NCI-H345 treated with DMSO at 0.1 percent for 48 hours (cell line): ENCODE measurements at regions not wholly inside any gene's neighbourhood (a gene's known extent, or its start where the extent isn't known, plus 50 kb on each side); places are given as distances from the start of the nearest gene placed in this dataset.
"Not testable (repeated sequence)": the region's sequence is repeated elsewhere in the genome, so short reads cannot be mapped to it uniquely, and the experiment has no call there.

Experiments used
- DNase-seq: peaks from one replicate; lab custom pipeline; 2025; ENCODE audit not compliant: unreplicated experiment; lab: John Stamatoyannopoulos, UW

DNA sequence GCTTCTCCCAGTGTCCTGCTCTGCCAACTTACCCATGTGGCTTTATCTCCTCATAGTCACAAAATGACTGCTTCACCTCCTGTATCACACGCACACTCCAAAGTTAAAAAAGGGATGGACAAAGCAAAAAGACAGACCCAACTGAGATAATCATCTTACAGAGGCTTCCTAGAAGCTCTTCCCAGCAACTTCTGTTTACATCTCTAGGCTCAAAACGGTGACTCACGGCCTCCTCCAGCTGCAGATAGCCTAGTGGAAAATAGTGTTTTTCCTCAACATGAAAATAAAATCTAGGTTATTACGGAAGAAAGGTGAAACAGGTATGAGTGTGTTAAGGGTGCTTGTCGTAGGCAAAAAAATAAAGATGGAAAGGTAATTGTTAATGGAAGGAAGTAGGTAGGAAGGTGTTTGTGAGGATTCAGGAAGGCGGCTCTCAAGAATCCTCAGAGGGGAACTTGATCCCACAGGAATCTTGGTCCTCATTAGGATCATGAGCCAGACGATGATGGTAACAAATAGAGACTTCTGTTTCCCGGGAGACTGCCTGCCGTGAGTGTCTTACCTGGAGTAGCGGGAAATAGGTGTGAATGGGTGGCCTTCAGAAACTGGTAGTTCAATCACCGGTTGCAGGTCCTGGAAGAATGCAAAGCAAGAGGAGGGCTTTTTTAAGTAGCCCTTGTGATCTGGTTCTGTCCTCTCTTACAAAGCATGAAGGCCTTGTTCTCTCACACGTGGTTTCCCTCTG is 487.5 kb upstream of the TMEM132C start:
- DNase-seq, result no peak

DNA sequence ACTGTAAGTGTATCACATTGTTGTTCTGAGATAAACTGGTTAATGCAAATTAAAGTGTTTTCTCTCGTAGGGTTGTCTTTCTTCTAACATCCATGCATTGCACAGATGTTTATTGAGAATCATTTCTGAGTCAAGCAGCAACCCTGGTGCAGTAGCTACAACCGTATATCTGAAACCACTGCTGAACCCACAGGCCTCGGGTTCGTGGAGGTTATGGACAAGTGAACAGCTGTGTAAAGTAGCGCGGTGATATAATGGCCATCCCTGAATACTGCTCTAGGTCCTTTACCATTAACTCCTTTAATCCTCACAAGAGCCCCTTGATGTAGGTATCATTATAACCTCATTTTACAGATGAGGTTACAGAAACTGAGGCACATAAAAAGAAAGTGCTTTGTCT is 486.1 kb upstream of the TMEM132C start:
- no peak for DNase-seq

DNA sequence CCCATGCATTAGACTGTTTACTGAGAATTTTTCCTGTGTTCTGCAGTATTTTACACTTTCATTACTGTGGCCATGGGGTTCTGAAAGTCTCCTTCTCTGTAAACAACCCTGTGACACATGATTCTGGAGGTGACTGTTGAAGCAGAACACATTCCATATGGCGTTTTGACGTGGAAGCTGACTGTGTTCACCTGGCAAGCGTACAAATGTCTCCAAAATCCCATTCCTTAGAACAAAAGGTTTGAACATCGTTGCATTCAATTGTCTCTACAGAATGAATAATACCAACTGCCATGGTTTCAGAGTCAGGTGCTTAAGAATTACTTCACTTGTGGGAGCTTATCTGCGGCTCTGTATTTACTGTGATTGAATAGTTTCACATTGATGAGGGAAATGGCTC is 485.6 kb upstream of the TMEM132C start:
- no peak for DNase-seq

DNA sequence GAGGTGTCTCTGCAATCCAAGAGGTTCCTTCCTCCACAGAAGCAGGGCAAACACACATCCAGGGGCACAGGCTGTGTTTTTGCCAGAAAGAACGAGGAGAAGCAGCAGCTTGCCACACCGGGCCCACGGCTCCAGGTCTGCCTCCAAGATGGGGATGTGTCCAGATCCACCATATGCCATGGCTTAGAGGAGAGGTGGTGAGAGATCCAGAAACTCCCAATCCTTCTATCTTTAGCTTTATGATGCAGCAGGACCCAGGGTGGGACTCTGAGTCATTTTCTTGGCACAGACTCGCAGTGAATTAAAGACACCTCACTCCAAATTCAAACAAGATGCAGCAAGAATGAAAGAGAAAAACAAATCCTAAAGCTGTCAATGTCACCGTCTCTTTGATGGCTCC is 481.4 kb upstream of the TMEM132C start:
- no peak for DNase-seq

DNA sequence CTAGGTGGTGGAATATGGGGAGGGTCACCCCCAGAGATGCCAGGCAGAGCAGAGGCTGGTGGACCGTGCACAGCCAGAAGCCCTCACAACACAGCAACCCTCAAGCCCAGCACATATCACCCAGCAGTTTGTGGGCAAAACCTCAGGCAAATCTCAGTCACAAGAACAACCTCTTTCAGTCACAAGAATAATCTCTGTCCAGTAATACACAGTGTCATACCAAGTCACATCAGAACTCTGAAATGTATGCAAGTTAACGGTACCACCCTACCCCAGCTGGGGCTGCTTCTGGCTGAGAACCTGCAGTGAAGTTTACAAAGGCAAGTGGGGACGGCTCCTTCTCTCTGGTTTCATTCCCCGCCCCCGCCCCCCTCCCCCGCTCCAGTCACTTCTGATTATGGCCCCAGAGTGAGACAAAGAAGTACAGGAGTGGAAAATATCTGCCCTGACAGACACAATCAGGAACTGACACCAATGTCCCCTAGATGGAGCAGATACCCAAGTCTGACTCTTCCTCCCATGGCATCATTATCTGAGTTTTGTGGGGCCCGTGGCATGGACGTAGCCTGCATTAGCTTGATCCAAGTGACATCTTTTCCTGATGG is 480.9 kb upstream of the TMEM132C start:
- DNase-seq, result no peak

DNA sequence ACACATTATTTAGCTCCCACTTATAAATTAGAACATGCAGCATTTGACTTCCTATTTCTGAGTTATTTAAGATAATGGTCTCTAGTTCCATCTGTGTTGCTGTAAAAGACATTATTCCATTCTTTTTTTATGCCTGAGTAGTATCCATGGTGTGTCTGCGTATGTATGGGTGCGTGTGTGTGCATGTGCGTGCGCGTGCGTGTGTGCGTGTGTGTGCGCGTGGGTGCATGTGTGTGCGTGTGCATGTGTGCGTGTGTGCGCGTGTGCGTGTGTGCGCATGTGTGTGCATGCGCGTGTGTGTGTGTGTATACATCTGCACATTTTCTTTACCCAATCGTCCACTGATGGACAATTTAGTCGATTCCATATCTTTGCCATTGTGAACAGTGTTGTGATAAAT is 479.4 kb upstream of the TMEM132C start:
- DNase-seq, result no peak

DNA sequence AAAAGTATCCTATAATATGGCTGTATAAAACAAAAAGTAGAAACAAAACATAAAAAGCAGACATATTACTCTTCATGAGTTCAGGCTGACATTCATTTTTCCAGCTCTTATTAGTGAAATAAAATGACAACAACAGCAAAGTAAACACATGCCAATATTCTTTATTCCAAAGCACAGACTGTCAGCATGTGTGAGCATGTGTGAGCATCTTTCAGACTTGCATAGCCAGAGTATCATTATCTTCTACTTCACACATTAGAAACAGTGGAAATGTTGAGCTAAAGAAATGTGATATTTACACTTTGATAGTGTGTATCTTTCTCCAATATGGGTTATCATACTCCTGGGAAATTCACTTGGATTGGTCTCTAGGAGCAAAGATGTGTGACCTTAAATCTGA is 476.6 kb upstream of the TMEM132C start:
- DNase-seq, result no peak

- DNase-seq, result no peak
These were observed 475.8 kb upstream of the TMEM132C start for GRCh38 chr12:127791217-127791616.

- DNase-seq, result no peak
These were observed 469.1 kb upstream of the TMEM132C start for GRCh38 chr12:127797918-127798317.

DNA sequence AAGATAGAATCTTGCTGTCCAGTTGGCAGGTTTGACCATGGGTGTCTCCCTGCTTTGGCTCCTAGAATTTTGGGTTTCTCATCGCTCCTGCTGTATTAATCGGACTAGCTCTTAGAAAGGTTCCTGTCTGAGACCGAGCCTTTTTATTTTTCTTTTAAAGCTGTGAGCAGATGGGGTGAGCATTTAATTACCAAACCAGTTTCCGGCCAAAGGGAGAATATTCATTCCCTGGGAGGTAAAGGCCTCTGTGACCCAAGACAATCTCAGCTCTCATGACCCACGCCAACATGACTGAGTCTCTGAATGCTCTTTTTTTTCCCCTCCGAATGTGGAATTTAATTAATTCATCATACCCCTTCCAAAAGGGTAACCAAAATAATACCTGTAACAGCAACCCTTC is 464.7 kb upstream of the TMEM132C start:
- no peak for DNase-seq

GRCh38 chr12:127803545-127803944 is 463.4 kb upstream of the TMEM132C start:
- DNase-seq, result no peak

DNA sequence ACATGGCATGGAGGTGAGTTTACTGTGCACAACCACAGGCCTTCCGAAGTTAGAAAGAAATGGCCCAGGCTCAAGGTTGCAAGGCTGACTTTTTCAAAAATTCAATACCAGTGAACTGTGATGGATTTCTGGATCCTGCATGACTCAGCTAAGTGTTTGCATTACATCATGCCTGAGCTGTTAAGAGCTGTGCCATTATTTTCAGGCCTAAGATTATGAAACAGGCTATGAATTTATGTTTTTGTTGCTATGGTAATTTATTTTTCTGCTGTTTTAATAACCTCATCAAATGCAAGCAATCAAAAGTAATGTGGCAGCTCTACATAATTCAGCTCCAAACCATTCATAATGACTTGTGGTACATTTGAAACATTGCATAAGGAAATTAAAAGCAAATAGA is 457.7 kb upstream of the TMEM132C start:
- no peak for DNase-seq

GRCh38 chr12:127810041-127810440 is 456.9 kb upstream of the TMEM132C start:
- DNase-seq, result no peak

DNA sequence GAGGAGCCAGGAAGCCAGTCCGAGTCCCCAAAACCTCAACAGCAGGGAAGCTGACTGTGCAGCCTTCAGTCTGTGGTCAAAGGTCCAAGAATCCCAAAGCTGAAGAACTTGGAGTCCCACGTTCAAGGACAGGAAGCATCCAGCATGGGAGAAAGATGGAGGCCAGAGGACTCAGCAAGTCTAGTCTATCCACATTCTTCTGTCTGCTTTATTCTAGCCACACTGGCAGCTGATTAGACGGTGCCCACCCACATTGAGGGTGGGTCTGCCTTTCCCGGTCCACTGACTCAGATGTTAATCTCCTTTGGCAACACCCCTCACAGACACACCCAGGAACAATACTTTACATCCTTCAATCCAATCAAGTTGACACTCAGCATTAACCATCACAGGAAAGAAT is 456.5 kb upstream of the TMEM132C start:
- not testable (repeated sequence) for DNase-seq

DNA sequence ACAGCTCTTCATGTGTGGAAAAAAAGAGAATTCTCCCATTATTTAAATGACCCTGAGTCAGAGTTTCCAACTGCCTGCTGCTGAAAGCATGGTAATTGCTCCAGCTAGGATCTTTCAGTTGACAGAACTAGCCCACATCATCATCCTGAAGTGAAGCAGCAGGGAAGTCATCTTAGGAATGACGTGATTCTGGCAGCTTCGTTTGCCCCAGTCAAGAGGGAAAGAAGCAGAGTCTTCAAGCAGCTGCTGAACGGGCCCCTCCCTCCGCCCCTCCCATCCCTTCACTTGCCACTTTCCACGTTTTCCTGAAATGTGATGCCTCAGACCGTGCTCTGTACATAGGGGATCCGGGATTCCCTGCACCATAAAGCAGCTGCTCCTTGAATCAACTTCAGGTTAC is 455.0 kb upstream of the TMEM132C start:
- DNase-seq, result no peak

DNA sequence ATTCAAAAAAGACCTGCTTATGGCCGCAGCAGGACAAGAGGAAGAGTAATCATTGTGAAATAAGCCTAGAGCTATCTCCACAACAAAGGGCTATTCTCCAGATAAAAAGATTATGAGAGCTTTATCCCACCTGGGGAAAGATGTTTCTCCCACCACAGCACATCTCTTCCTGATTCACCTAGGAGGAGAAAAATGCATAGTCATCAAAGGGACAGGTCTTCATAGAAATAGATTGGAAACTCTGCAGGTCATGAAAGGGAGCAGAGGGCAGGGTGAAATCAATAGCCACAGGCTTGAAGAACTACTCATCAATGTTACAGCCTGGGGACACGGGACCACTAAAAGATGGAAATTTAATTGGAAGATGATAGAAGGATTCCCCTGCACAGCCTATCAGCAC is 453.8 kb upstream of the TMEM132C start:
- DNase-seq, result no peak

DNA sequence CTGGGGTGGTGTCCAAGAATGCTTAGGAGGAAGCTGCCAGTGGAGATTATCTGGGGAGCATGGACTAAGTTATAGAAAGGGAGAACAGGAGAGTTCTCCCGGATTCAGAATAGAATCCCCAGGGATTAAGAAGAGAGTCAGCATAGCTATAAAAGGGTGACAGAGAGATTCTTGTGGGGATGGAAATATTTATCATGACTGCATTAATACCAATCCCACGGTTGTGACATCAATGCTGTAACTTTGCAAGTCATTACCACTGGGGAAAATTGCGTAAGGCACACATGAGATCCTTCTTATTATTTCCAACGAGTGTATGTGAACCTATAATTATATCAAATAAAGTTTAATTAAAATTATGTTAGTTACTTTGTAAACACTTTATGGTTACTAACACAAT is 447.9 kb upstream of the TMEM132C start:
- DNase-seq, result no peak

DNA sequence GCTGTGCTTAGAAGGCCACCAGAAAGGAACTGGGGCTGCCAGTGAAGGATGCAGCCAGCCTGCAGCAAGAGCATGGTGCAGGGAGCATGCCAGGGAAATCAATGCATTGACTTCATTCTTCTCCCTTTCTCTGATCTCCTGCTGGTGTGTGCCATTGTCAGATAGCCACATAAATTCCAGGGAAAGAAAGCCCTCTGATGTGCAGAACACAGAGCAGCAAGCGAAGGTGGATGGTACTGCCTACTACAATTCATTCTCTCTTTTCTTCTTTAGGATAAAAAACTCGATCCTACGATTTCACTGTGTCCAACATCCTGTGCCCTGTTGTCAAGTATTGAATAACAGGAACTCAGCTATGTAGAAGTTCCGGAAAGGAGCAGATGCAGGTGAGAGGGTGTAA is 446.7 kb upstream of the TMEM132C start:
- DNase-seq, result no peak

- DNase-seq, result no peak
These were observed 446.1 kb upstream of the TMEM132C start for GRCh38 chr12:127820846-127821245.

DNA sequence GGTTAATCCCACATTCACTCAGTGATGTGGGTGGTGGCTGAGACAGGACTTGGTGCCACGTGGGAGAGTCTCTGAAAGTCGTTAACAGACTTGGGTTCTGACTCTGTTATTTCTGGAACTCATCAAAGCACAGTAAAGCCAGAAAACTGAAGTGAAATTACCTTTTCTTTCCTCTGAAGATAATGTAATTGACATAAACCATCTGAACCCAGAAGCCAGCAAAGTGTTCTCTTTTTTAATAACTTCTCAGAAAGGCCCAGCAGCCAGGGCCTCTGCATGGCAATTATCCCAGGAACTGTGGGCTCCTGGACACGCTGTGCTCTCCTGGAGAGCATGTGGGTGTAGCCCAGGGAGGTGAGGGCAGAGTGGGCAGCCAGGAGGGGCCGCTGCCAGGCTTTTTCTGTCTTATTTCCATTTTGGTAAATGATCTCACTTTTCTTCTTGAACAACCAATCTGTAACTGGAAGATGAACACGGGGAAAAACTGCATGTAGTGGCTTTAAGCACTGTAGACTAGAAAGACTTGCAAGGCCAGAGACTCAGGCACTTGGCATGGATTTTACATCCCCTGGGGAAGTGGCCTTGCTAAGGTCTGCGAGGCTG is 444.1 kb upstream of the TMEM132C start:
- DNase-seq, result no peak

- DNase-seq, result no peak
These were observed 443.2 kb upstream of the TMEM132C start for GRCh38 chr12:127823801-127824200.

DNA sequence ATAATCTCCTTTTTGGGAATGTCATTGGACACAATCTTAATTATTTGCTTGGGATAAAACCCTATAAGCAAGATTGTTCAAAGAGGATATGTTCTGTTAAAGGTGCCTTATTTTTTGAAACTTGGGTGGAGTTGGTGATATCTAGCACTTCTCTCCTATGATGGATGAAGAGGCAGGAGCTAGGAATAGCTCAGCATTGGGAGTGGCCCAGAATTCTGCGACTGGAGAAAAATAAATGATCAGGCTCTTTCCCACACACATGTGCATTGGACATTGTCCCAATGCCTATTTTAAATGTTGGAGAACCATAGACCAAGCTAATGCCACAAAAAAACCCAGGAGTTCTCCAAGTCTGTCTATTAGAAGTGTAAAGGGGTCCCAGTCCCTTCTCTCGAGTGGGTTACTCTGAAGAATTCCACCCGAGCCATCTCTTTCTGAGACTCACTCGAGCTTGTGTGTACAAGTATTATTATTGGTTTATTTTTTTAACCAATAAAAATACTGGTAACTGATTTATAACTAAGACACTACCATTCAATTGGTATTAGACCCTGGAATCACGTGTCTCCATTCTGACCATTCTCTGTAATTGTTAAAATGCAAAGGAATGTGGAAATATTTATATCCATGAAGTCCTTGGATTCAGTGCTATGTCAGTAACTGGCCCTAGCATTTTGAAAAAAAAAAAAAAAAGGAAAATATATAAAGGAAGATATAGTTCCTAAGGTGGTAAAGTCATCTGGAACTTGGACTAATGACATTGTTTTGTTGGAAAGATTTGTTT is 437.5 kb upstream of the TMEM132C start:
- DNase-seq, result no peak
